ENCODE measurements at regions not wholly inside any gene's neighbourhood (a gene's known extent, or its start where the extent isn't known, plus 50 kb on each side); places are given as distances from the start of the nearest gene placed in this dataset.

GRCh38 chr1:108028841-108029388 is 63.9 kb upstream of the VAV3 start:
- intact Hi-C loops (cut with DNase I): no loop called here
- DNase-seq (no peak), ATAC-seq (ENCODE audit: poor library complexity) (no peak)

DNA sequence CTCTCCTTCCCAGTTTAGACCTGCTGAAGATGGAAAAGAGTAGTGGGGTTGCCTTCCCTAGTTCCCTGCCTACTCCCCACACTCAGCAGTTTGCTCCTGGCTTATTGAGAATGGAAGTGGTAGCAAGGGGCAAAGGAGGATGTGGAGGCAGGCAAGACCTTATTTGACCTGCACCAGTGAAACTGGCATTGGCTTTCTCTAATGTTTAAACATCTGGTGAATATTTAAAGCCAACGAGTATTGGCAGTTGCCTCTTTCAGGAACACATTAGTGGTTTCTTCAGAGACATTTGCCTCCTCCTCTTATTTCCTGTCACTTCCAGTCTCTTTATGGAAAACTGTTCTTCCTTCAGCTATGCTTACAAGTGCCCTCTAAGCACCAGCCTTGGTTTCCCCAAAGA is 62.4 kb upstream of the VAV3 start:
- no peak for ATAC-seq (ENCODE audit: poor library complexity)
- intact Hi-C loops (cut with DNase I): no loop called here
- no peak for DNase-seq

DNA sequence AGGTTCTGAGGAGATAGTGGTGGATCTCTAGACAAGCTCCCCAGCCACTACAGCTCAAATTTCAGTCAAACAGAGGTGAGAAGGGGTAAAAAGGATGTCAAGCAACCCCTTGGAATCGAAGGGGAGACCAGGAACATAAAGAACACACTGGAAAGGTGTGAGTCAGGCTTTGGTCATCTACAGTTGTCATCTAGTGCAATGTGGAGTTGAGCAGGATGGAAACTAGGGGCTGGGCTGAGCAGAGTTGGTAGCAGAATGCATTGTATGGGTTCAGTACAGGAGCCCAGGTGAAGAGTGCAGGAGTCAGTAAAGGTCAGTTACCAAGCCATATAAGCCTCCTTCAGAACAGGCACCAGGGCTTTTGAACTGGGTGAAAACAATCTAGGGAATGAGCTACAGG is 52.7 kb upstream of the VAV3 start:
- intact Hi-C loops (cut with DNase I): no loop called here
- DNase-seq (no peak), ATAC-seq (ENCODE audit: poor library complexity) (no peak)

DNA sequence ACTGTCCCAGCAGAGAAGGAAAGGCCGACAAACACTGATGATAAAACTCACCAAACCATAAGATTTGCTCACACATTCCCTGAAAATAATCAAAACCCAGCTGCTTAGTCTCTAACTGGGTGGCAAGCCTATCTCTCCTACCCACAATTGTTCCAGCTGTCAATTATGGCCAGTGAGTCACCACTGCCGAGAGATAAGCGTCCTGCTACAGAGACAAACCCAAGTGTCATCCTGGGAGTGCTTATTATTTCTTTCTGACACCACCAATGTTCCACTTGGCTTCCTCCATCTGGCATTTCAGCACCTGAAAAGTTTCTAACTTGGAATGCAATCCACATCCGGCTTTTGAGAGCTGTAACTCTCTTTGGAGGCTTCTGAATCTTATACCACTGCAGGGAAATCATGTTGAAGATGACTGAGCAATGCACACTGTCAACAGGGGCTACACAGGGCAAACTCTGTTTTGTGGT is 51.5 kb upstream of the VAV3 start:
- ATAC-seq (ENCODE audit: poor library complexity) (peak; percentile 46), DNase-seq (no peak)
- intact Hi-C loops (cut with DNase I): no loop called here

All from Right ventricle myocardium superior (tissue), 1 donor.